Skeletal muscle cell (primary cell): ENCODE measurements at regions not wholly inside any gene's neighbourhood (a gene's known extent, or its start where the extent isn't known, plus 50 kb on each side); places are given as distances from the start of the nearest gene placed in this dataset.

ENCODE experiments used
- DNase-seq: peaks from one replicate; pipeline ENCODE4 v3.0.0-alpha.2; 2010; ENCODE audit warnings: low read depth
- H3K4me3 ChIP-seq: 2 replicates; pipeline ENCODE4 v1.5.1; 2011; ENCODE audit warnings: low read depth, mild to moderate bottlenecking, control low read depth, low read length, moderate library complexity

- no peak for DNase-seq
- no peak overlapping the region for H3K4me3 ChIP-seq
Measured at GRCh38 chr2:118670276-118670675, 177.2 kb downstream of the EN1 start.

GRCh38 chr2:118669654-118670053 lies 177.8 kb downstream of the EN1 start:
- no peak overlapping the region for H3K4me3 ChIP-seq
- DNase-seq: no peak

- H3K4me3 ChIP-seq: no peak overlapping the region
- peak; percentile 88 for DNase-seq
Measured at GRCh38 chr2:118668431-118669424, 178.7 kb downstream of the EN1 start.

GRCh38 chr2:118667964-118668363 lies 179.5 kb downstream of the EN1 start:
- H3K4me3 ChIP-seq: no peak overlapping the region
- peak; percentile 58 for DNase-seq

DNA sequence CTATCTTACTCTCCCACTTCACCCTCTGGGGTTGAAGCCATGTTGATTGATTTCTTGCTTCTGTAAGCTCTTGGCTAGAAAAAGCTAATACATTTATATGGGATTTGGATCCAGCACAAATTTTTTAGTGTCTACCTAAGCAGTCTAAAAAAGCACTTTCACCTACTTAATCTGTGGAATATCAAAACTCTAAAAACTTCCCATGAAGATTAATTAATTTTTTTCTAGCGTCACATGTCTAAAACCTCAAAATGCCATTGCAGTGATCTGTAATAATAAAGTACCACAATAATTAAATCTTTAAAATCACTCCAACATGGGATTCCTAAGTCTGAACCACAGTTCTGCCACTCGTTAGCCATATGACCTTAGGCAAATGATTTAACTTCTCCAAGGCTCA lies 180.1 kb downstream of the EN1 start:
- no peak overlapping the region for H3K4me3 ChIP-seq
- DNase-seq: no peak

GRCh38 chr2:118665784-118666529 lies 181.5 kb downstream of the EN1 start:
- DNase-seq: no peak
- H3K4me3 ChIP-seq: no peak overlapping the region

DNA sequence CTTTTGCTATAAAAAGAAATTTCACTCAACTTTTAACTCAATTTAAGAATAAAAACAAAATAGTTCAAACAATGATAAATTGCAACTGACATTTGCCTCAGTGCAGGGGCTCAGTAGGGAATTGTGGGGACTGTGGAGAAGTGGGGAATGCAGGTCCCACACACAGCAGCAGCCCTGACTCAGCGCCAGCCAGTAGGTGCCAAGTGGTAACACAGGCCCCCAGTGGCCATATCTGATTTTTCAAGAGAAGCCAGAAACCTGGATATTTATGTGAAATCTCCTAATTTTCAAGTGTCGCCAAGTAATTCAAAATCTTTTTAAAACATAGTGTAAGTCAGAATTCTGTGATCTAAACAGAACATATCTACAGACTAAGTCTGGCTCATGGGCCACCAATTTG lies 186.3 kb downstream of the EN1 start:
- DNase-seq: no peak
- H3K4me3 ChIP-seq: no peak overlapping the region

- no peak overlapping the region for H3K4me3 ChIP-seq
Measured at GRCh38 chr2:118658596-118659198, 188.8 kb downstream of the EN1 start.

GRCh38 chr2:118657466-118657865 lies 190.0 kb downstream of the EN1 start:
- H3K4me3 ChIP-seq: no peak overlapping the region
- DNase-seq: no peak

More at GRCh38 chr2:118658596-118659198, 188.8 kb downstream of the EN1 start:
- no peak for DNase-seq

DNA sequence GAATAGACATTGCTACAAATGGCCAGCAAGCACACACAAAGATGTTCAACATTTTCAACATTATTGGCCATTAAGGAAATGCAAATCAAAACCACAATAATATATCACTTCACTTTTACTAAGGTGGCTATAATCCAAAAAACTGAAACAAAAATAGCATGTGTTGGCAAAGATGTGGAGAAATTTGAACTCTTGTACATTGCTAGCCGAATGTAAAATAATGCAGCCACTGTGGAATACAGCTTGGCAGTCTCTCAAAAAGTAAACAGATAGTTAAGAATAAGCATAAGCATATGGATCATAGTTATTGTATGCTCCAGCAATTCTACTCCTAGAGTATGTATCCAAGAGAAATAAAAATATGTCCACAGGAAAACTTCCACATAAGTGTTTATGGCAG lies 192.5 kb downstream of the EN1 start:
- no peak overlapping the region for H3K4me3 ChIP-seq
- DNase-seq: no peak

GRCh38 chr2:118650327-118650726 lies 197.1 kb downstream of the EN1 start:
- no peak overlapping the region for H3K4me3 ChIP-seq
- no peak for DNase-seq

DNA sequence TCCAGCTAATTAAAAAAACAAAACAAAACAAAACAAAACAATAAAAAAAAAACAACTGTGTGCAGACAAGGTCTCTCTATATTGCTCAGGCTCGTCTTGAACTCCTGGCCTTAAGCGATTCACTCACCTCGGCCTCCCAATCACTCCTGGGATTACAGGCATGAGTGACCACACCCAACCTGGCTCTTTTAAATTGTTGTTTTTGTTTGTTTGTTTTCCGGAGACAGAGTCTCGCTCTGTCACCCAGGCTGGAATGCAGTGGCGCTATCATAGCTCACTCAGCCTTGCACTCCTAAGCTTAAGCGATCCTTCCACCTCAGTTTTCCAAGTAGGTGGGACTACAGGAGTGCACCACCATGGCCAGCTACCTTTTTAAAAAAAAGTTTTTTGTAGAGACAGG lies 201.6 kb downstream of the EN1 start:
- DNase-seq: no peak

GRCh38 chr2:118644190-118644589 lies 203.3 kb downstream of the EN1 start:
- no peak overlapping the region for H3K4me3 ChIP-seq
- no peak for DNase-seq

More for the DNA sequence above, 201.6 kb downstream of the EN1 start:
- H3K4me3 ChIP-seq: no peak overlapping the region

DNA sequence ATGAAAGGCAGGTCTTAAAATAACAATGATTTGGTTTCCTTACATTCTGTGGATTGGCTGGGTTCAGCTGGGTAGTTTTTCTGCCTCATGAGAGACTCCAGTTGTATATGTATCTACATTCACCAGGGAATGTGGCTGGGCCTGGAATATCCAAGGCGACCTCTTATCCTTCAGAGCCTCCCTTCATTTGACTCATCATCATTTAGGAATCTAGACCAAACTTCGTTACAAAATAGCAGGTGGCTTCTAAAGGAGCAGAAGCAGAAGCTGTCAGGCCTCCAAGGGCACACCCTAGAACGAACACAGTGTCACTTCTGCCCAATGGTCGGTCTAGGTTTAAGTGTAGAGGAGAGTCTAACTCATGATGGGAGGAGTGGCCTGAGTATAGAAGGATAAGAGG lies 204.2 kb downstream of the EN1 start:
- no peak for DNase-seq
- H3K4me3 ChIP-seq: no peak overlapping the region

- no peak for DNase-seq
- no peak overlapping the region for H3K4me3 ChIP-seq
Measured at GRCh38 chr2:118642501-118642900, 204.9 kb downstream of the EN1 start.

DNA sequence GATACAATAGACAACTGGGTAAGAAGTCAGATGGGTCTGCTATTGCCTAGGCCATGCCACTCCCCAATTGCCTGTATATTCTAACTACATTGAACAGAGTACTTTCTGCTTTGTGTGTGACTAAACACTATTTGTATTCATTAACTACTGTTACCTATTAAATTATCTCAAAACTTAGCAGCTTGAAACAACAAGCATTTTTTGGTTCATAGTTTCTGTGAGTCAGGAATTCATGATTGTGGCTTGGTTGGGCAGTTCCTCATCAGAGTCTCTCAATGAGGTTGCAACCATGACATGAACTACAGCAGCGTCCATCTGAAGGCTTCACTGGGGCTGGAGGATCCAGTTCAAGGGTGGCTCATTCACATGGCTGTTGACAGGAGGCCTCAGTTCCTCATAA lies 205.7 kb downstream of the EN1 start:
- no peak overlapping the region for H3K4me3 ChIP-seq
- no peak for DNase-seq

- no peak for DNase-seq
- no peak overlapping the region for H3K4me3 ChIP-seq
Measured at GRCh38 chr2:118639371-118639770, 208.1 kb downstream of the EN1 start.

- H3K4me3 ChIP-seq: no peak overlapping the region
- DNase-seq: no peak
Measured at GRCh38 chr2:118638453-118638852, 209.0 kb downstream of the EN1 start.

GRCh38 chr2:118635891-118636290 lies 211.6 kb downstream of the EN1 start:
- no peak for DNase-seq
- no peak overlapping the region for H3K4me3 ChIP-seq

DNA sequence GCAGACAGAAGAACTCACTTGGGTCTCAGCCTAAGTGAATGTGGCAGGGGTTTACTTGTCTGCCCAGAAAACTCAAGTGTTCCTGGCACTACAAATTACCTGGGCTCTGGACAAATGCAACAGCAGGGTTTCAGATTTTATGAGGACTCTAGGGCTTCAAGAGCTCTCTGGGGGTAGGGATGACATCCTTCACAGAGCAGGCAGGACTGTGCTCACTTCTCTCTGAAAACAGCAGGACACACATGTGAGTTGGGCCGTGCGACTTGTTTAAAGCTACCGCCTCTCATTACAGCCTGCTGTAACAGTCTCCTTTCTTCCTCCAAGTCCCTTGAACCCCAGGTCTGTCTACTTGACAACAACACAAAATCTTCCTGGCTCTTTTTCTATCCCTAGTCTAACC lies 212.6 kb downstream of the EN1 start:
- H3K4me3 ChIP-seq: no peak overlapping the region
- no peak for DNase-seq
